SK-N-SH (cell line): ENCODE measurements at regions not wholly inside any gene's neighbourhood (a gene's known extent, or its start where the extent isn't known, plus 50 kb on each side); places are given as distances from the start of the nearest gene placed in this dataset.

Source experiments
- CTCF ChIA-PET: fragments of 300-600, 350-600 bp; formaldehyde crosslinking; extraction: SDS; loops from one replicate; lab custom pipeline; 2021; lab: Yijun Ruan, JAX
- POLR2A ChIA-PET: fragments of 350-600 bp; sonication (Branson Sonifier 250); formaldehyde crosslinking; extraction: SDS; loops from one replicate; lab custom pipeline; 2020; ENCODE audit warnings: antibody characterized with exemption, inconsistent platforms; lab: Yijun Ruan, JAX
- DNase-seq: peaks from one replicate; pipeline ENCODE4 v3.0.0; 2012
- H2AFZ ChIP-seq: fragments of 200-600 bp; sonication (generic); 2 replicates; pipeline ENCODE4 v1.8.1; 2016; ENCODE audit warnings: antibody characterized with exemption, mild to moderate bottlenecking, low read depth
- H3F3A ChIP-seq: fragments of 200-600 bp; sonication (generic); replicated peaks from 2 replicates; pipeline ENCODE3; 2016; ENCODE audit warnings: antibody characterized with exemption, mild to moderate bottlenecking; ENCODE audit not compliant: insufficient read depth
- H3K27ac ChIP-seq, 2 experiments: fragments of 200-500 bp in 1 of 2; fragments of 200-600 bp in 1 of 2; sonication (Bioruptor generic) in 1 of 2; sonication (generic), shearing (Covaris generic) in 1 of 2; 2 replicates each; pipeline versions ENCODE4 v1.5.1 to v1.6.1; 2014 to 2016; ENCODE audit warnings: low read depth in 2 of 2, inconsistent platforms in 1 of 2, low read length in 1 of 2, mild to moderate bottlenecking in 1 of 2, mixed read lengths in 1 of 2
- H3K27me3 ChIP-seq: fragments of 200-600 bp; sonication (generic), shearing (Covaris generic); 2 replicates; pipeline ENCODE4 v1.6.1; 2016; ENCODE audit warnings: mixed run types; ENCODE audit not compliant: insufficient read depth
- H3K36me3 ChIP-seq, 2 experiments: fragments of 200-500 bp in 1 of 2; fragments of 200-600 bp in 1 of 2; sonication (Bioruptor generic) in 1 of 2; sonication (generic) in 1 of 2; replicated peaks in 1 of 2; 2 replicates each; pipeline versions ENCODE3 to v1.5.1; 2014 to 2016; ENCODE audit warnings: low read length in 1 of 2, mild to moderate bottlenecking in 1 of 2; ENCODE audit not compliant: insufficient read depth in 2 of 2, control insufficient read depth in 1 of 2
- H3K4me1 ChIP-seq, 2 experiments: fragments of 200-500 bp in 1 of 2; fragments of 200-600 bp in 1 of 2; sonication (Bioruptor generic) in 1 of 2; sonication (generic), shearing (Covaris generic) in 1 of 2; 2 replicates each; pipeline versions ENCODE4 v1.5.1 to v1.6.1; 2014 to 2016; ENCODE audit warnings: low read depth in 1 of 2, low read length in 1 of 2, mixed run types in 1 of 2; ENCODE audit not compliant: insufficient read depth in 2 of 2, control insufficient read depth in 1 of 2
- H3K4me2 ChIP-seq: fragments of 200-600 bp; sonication (generic), shearing (Covaris generic); 2 replicates; pipeline ENCODE4 v1.6.1; 2017; ENCODE audit warnings: mixed run types
- H3K4me3 ChIP-seq, 2 experiments: fragments of 200-500 bp in 1 of 2; fragments of 200-600 bp in 1 of 2; sonication (Bioruptor generic) in 1 of 2; sonication (generic), shearing (Covaris generic) in 1 of 2; 2 replicates each; pipeline versions ENCODE4 v1.5.1 to v1.8.1; 2014 to 2016; ENCODE audit warnings: low read depth in 2 of 2, inconsistent platforms in 1 of 2, low read length in 1 of 2, mild to moderate bottlenecking in 1 of 2, mixed read lengths in 1 of 2, moderate library complexity in 1 of 2
- H3K79me2 ChIP-seq: fragments of 200-600 bp; sonication (generic); 2 replicates; pipeline ENCODE4 v1.8.1; 2017; ENCODE audit warnings: mild to moderate bottlenecking; ENCODE audit not compliant: insufficient read depth
- H3K9ac ChIP-seq: fragments of 200-600 bp; sonication (generic); 2 replicates; pipeline ENCODE4 v1.6.1; 2017; ENCODE audit warnings: mixed run types
- H3K9me2 ChIP-seq: fragments of 200-600 bp; sonication (generic); 2 replicates; pipeline ENCODE4 v1.6.1; 2017; ENCODE audit warnings: mixed run types
- H3K9me3 ChIP-seq: fragments of 200-600 bp; sonication (generic); 2 replicates; pipeline ENCODE4 v1.6.1; 2017; ENCODE audit warnings: mixed run types, mild to moderate bottlenecking, moderate library complexity
- H4K20me1 ChIP-seq: fragments of 200-600 bp; sonication (generic); 2 replicates; pipeline ENCODE4 v1.6.1; 2017; ENCODE audit warnings: mild to moderate bottlenecking, mixed run types; ENCODE audit not compliant: insufficient read depth
- ELF1 ChIP-seq: IDR thresholded peaks from 2 replicates; pipeline ENCODE4 v1.4.0; 2012
- FOSL2 ChIP-seq: IDR thresholded peaks from 2 replicates; pipeline ENCODE4 v1.4.0; 2012; ENCODE audit warnings: low read depth, mild to moderate bottlenecking, moderate library complexity, borderline replicate concordance
- GABPA ChIP-seq: IDR thresholded peaks from 2 replicates; pipeline ENCODE4 v1.4.0; 2012; ENCODE audit warnings: low read depth, mild to moderate bottlenecking
- GATA2 ChIP-seq: sonication (generic); formaldehyde crosslinking; IDR thresholded peaks from 2 replicates; pipeline ENCODE4 v1.5.0; 2020; ENCODE audit warnings: mild to moderate bottlenecking, missing genetic modification reagents
- IRF3 ChIP-seq: fragments of 150-350 bp; IDR thresholded peaks from 2 replicates; pipeline ENCODE4 v1.6.1; 2016; ENCODE audit warnings: mild to moderate bottlenecking, low read depth, low read length
- JUND ChIP-seq: IDR thresholded peaks from 2 replicates; pipeline ENCODE4 v1.4.0; 2012
- MAX ChIP-seq: IDR thresholded peaks from 2 replicates; pipeline ENCODE4 v1.4.0; 2012; ENCODE audit warnings: low read depth
- MEF2A ChIP-seq: IDR thresholded peaks from 2 replicates; pipeline ENCODE4 v1.4.0; 2012; ENCODE audit warnings: low read depth, borderline replicate concordance
- MXI1 ChIP-seq: IDR thresholded peaks from 2 replicates; pipeline ENCODE4 v1.6.1; 2012; ENCODE audit warnings: mild to moderate bottlenecking, low read depth, low read length, improper control_type of control experiment
- PBX3 ChIP-seq: IDR thresholded peaks from 2 replicates; pipeline ENCODE4; 2012
- POLR2AphosphoS5 ChIP-seq: IDR thresholded peaks from 2 replicates; pipeline ENCODE4 v1.6.1; 2012; ENCODE audit warnings: low read depth, low read length
- RAD21 ChIP-seq: IDR thresholded peaks from 2 replicates; pipeline ENCODE4 v1.6.1; 2012; ENCODE audit warnings: mild to moderate bottlenecking, low read length
- RCOR1 ChIP-seq: fragments of 150-350 bp; IDR thresholded peaks from 2 replicates; pipeline ENCODE4 v1.6.1; 2017; ENCODE audit warnings: antibody characterized with exemption, low read length
- REST ChIP-seq: IDR thresholded peaks from 2 replicates; pipeline ENCODE4 v1.6.1; 2012; ENCODE audit warnings: mild to moderate bottlenecking, low read depth, low read length, moderate library complexity
- RFX5 ChIP-seq: IDR thresholded peaks from 2 replicates; pipeline ENCODE4 v1.6.1; 2012; ENCODE audit warnings: mild to moderate bottlenecking, improper control_type of control experiment, low read length
- RXRA ChIP-seq: IDR thresholded peaks from 2 replicates; pipeline ENCODE4 v1.4.0; 2012; ENCODE audit warnings: low read depth, mild to moderate bottlenecking, borderline replicate concordance
- SMC3 ChIP-seq: IDR thresholded peaks from 2 replicates; pipeline ENCODE4 v1.6.1; 2012; ENCODE audit warnings: low read depth, low read length, improper control_type of control experiment
- TCF12 ChIP-seq: IDR thresholded peaks from 2 replicates; pipeline ENCODE4 v1.4.0; 2012
- USF2 ChIP-seq: fragments of 150-350 bp; IDR thresholded peaks from 2 replicates; pipeline ENCODE4 v1.6.1; 2017; ENCODE audit warnings: antibody characterized with exemption, low read length, low read depth, borderline replicate concordance
- YY1 ChIP-seq: IDR thresholded peaks from 2 replicates; pipeline ENCODE4 v1.4.0; 2012; ENCODE audit warnings: low read depth, mild to moderate bottlenecking
- ZBTB33 ChIP-seq: IDR thresholded peaks from 2 replicates; pipeline ENCODE4 v1.4.0; 2012; ENCODE audit warnings: low read depth, borderline replicate concordance
- WGBS: methylation state at CpG from one replicate; pipeline ENCODE4 v1.1.6; 2017; ENCODE audit warnings: low lambda C conversion rate; 5-methylcytosine and 5-hydroxymethylcytosine counted together

GRCh38 chr12:83980398-83980797 lies 932.2 kb downstream of the SLC6A15 start (continued):
- TF ChIP-seq ZBTB33 (no peak), USF2 (no peak), IRF3 (no peak), MXI1 (no peak)

GRCh38 chr12:83979785-83980184 lies 932.8 kb downstream of the SLC6A15 start:
- Histone ChIP-seq H3K27me3 (no peaks in the 10 kb centered on the region), H3K79me2 (no peaks in the 10 kb centered on the region), H3K36me3 (no peaks in the 10 kb centered on the region), H3K9ac (no peak overlapping the region), H3K27ac (no peak overlapping the region), H3K4me3 (no peak overlapping the region), H3F3A (no peaks in the 10 kb centered on the region), H3K4me1 (no peaks in the 10 kb centered on the region; a peak in 1 of 4 replicates), H3K9me2 (no peaks in the 10 kb centered on the region), H4K20me1 (no peaks in the 10 kb centered on the region), H3K9me3 (no peaks in the 10 kb centered on the region; the same call in 1 of the 2 replicates), H3K4me2 (no peak overlapping the region), H2AFZ (no peak overlapping the region)
- ChIA-PET CTCF (interaction anchor here (0.6 kb wide), 1 partner anchor 153 kb away, joined by 3 read pairs; no protein-coding TSS in a partner anchor), POLR2A (no interaction called here)
- DNase-seq = no peak
- TF ChIP-seq RCOR1 = no peak
- TF ChIP-seq RFX5 = no peak
- no peak for TF ChIP-seq MEF2A
- no peak for TF ChIP-seq TCF12
- no peak for TF ChIP-seq POLR2AphosphoS5
- TF ChIP-seq PBX3 = no peak
- TF ChIP-seq JUND = no peak
- no peak for TF ChIP-seq RXRA
- TF ChIP-seq GATA2 = no peak
- TF ChIP-seq MXI1 = no peak
- no peak for TF ChIP-seq MAX
- TF ChIP-seq GABPA = no peak
- no peak for TF ChIP-seq FOSL2
- TF ChIP-seq REST = no peak
- no peak for TF ChIP-seq YY1
- no peak for TF ChIP-seq SMC3
- no peak for TF ChIP-seq ZBTB33
- TF ChIP-seq ELF1 = no peak
- TF ChIP-seq RAD21 = no peak
- WGBS = 79% methylated on average over 2 of the region's 2 CpGs
